ENCODE measurements at regions not wholly inside any gene's neighbourhood (a gene's known extent, or its start where the extent isn't known, plus 50 kb on each side); places are given as distances from the start of the nearest gene placed in this dataset.

GRCh38 chr6:55642366-55642765 lies 63.4 kb upstream of the HMGCLL1 start:
- no peak for DNase-seq (ENCODE audit: low spot score)

DNA sequence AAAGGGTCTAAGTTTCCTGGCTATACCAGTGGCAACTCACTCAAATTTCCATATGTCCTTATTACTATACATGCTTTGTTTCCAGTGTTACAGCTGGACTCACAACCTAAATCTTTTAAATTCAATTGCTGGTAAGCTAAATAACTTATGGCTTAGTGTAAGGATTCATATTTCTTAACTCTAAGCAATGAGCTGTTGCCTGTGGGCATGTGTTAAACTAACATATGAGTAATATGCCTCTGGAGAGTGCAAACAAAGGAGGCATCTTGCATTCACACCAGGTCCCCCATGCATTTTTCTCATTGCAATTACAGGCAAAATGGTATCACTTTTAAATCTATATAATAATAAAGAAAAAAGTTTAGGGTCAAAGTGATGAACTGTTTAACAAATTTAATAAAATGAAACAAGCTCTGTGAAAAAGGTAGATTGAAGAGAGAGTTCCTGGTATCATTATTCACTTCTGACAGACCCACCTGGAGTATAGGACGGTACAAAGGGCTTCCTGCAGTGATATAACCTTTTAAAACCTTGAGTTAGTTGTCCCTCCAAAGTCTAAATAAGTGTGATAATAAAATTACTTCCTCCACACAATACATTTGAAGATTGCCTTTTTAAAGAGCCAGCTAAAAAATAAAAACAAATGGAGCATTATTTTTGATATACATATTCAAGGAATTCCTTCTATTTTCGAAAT lies 57.6 kb upstream of the HMGCLL1 start:
- no peak for DNase-seq (ENCODE audit: low spot score)

DNA sequence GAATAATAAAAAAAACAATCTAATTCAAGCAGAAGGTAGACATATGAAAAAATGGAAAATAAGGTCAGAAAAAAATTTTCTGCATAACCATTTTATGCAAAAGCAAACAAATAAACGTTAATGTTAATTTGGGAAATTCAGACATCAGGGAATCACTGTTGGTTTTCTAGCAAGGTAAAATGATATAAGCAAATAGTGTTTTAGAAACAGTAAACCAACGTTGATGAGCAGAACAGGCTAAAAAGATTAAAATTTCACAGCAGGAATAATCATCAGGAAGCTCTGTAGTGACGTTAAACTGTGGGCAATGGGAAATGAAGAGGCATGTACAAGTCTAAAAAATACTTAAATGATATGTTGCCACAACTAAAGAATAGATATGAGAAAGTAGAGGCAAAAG lies 54.5 kb upstream of the HMGCLL1 start:
- DNase-seq (ENCODE audit: low spot score) = no peak

GRCh38 chr6:55632953-55633352 lies 54.0 kb upstream of the HMGCLL1 start:
- DNase-seq (ENCODE audit: low spot score) = no peak

All from SW480 (cell line).